IMR-90 (cell line): ENCODE measurements at regions not wholly inside any gene's neighbourhood (a gene's known extent, or its start where the extent isn't known, plus 50 kb on each side); places are given as distances from the start of the nearest gene placed in this dataset.

ENCODE experiments used
- ATAC-seq: fragments of 200-7000 bp; cut with Tn5 transposase; 2 replicates; pipeline ENCODE4 v1.9.1; 2020; ENCODE audit warnings: low read depth, mild to moderate bottlenecking, moderate library complexity
- BruUV-seq: library from RNA; stranded (reverse); fragments of 400-500 nt; replicated peaks from 2 replicates; lab custom pipeline; 2021; lab: Mats Ljungman, UMichigan
- CTCF ChIA-PET: fragments of 300-600 bp; formaldehyde crosslinking; extraction: SDS; loops from one replicate; lab custom pipeline; 2021; ENCODE audit warnings: antibody characterized with exemption; lab: Yijun Ruan, JAX
- POLR2A ChIA-PET: fragments of 300-600 bp; sonication (Branson Sonifier 250); formaldehyde crosslinking; loops from one replicate; lab custom pipeline; 2022; ENCODE audit warnings: antibody characterized with exemption; ENCODE audit not compliant: unreplicated experiment; lab: Charles Lee
- DNase-seq: peaks from one replicate; pipeline ENCODE4 v3.0.0; 2013
- H2AFZ ChIP-seq: replicated peaks from 2 replicates; pipeline ENCODE3; 2013; ENCODE audit warnings: low read length, mild to moderate bottlenecking; ENCODE audit not compliant: poor library complexity
- H2AK5ac ChIP-seq: 2 replicates; pipeline ENCODE4 v1.6.1; 2013; ENCODE audit warnings: low read depth, low read length, inconsistent platforms
- H2AK9ac ChIP-seq: replicated peaks from 2 replicates; pipeline ENCODE3; 2013; ENCODE audit warnings: mild to moderate bottlenecking, low read depth, low read length, moderate library complexity; ENCODE audit not compliant: poor library complexity
- H2BK120ac ChIP-seq: 2 replicates; pipeline ENCODE4 v1.6.1; 2013; ENCODE audit warnings: low read depth, low read length, inconsistent platforms
- H2BK15ac ChIP-seq: 3 replicates; pipeline ENCODE4 v1.6.1; 2013; ENCODE audit warnings: low read depth, low read length, inconsistent platforms
- H2BK20ac ChIP-seq: 2 replicates; pipeline ENCODE4 v1.6.1; 2013; ENCODE audit warnings: low read depth, mild to moderate bottlenecking, inconsistent platforms, low read length, moderate library complexity
- H2BK5ac ChIP-seq: 2 replicates; pipeline ENCODE4 v1.6.1; 2013; ENCODE audit warnings: mild to moderate bottlenecking, low read depth, low read length, inconsistent platforms; ENCODE audit not compliant: poor library complexity, severe bottlenecking
- H3K14ac ChIP-seq: replicated peaks from 2 replicates; pipeline ENCODE4 v1.6.1; 2013; ENCODE audit warnings: low read depth, low read length, inconsistent platforms
- H3K18ac ChIP-seq: 2 replicates; pipeline ENCODE4 v1.6.1; 2013; ENCODE audit warnings: low read depth, low read length, control low read depth
- H3K23ac ChIP-seq: 2 replicates; pipeline ENCODE4 v1.6.1; 2013; ENCODE audit warnings: low read depth, low read length, inconsistent platforms
- H3K27ac ChIP-seq: 2 replicates; pipeline ENCODE4 v1.5.1; 2013; ENCODE audit warnings: mild to moderate bottlenecking, control low read depth, low read length; ENCODE audit not compliant: insufficient read depth
- H3K27me3 ChIP-seq: 2 replicates; pipeline ENCODE4 v1.6.1; 2013; ENCODE audit warnings: low read length; ENCODE audit not compliant: control insufficient read depth, insufficient read depth
- H3K36me3 ChIP-seq: 2 replicates; pipeline ENCODE4 v1.6.1; 2013; ENCODE audit warnings: low read length, mixed read lengths; ENCODE audit not compliant: control insufficient read depth, insufficient read depth
- H3K4ac ChIP-seq: 2 replicates; pipeline ENCODE4 v1.6.1; 2013; ENCODE audit warnings: low read depth, low read length, inconsistent platforms
- H3K4me1 ChIP-seq: 2 replicates; pipeline ENCODE4 v1.6.1; 2013; ENCODE audit warnings: low read length, mixed read lengths; ENCODE audit not compliant: control insufficient read depth, insufficient read depth
- H3K4me2 ChIP-seq: 2 replicates; pipeline ENCODE4 v1.6.1; 2013; ENCODE audit warnings: low read depth, mild to moderate bottlenecking, control low read depth, low read length, moderate library complexity
- H3K4me3 ChIP-seq: 2 replicates; pipeline ENCODE4 v1.5.1; 2013; ENCODE audit warnings: low read depth, mild to moderate bottlenecking, control low read depth, low read length, moderate library complexity; ENCODE audit not compliant: insufficient read depth
- H3K56ac ChIP-seq: 2 replicates; pipeline ENCODE4 v1.6.1; 2013; ENCODE audit warnings: low read length, inconsistent platforms; ENCODE audit not compliant: insufficient read depth; ENCODE audit errors: extremely low read depth
- H3K79me1 ChIP-seq, 2 experiments: 2 replicates each; pipeline ENCODE4 v1.6.1; 2013; ENCODE audit warnings: low read length in 2 of 2, inconsistent platforms in 1 of 2, low read depth in 1 of 2
- H3K9ac ChIP-seq: 2 replicates; pipeline ENCODE4 v1.6.1; 2013; ENCODE audit warnings: low read depth, low read length, control low read depth
- H3K9me1 ChIP-seq: 2 replicates; pipeline ENCODE4 v1.6.1; 2013; ENCODE audit warnings: low read length, inconsistent platforms; ENCODE audit not compliant: insufficient read depth
- H3K9me3 ChIP-seq: 2 replicates; pipeline ENCODE4 v1.6.1; 2013; ENCODE audit warnings: low read length; ENCODE audit not compliant: control insufficient read depth, insufficient read depth
- H4K20me1 ChIP-seq: 2 replicates; pipeline ENCODE4 v1.6.1; 2013; ENCODE audit warnings: low read length, inconsistent platforms; ENCODE audit not compliant: insufficient read depth
- H4K5ac ChIP-seq: 2 replicates; pipeline ENCODE4 v1.6.1; 2013; ENCODE audit warnings: mild to moderate bottlenecking, low read depth, low read length, control low read depth
- H4K8ac ChIP-seq, 2 experiments: 2 replicates each; pipeline ENCODE4 v1.6.1; 2013; ENCODE audit warnings: low read depth in 2 of 2, low read length in 2 of 2, control low read depth in 1 of 2, inconsistent platforms in 1 of 2
- H4K91ac ChIP-seq: 2 replicates; pipeline ENCODE4 v1.6.1; 2013; ENCODE audit warnings: low read depth, low read length, inconsistent platforms; ENCODE audit not compliant: insufficient read depth
- BHLHE40 ChIP-seq: fragments of 150-350 bp; IDR thresholded peaks from 2 replicates; pipeline ENCODE4 v1.6.1; 2016; ENCODE audit warnings: mild to moderate bottlenecking, low read depth, low read length
- CEBPB ChIP-seq: IDR thresholded peaks from 2 replicates; pipeline ENCODE4 v1.6.1; 2012; ENCODE audit warnings: low read depth, low read length, improper control_type of control experiment
- CHD1 ChIP-seq: IDR thresholded peaks from 2 replicates; pipeline ENCODE4 v1.6.1; 2012; ENCODE audit warnings: low read depth, low read length, improper control_type of control experiment
- CTCF ChIP-seq: conservative IDR thresholded peaks from 2 replicates; pipeline ENCODE4 v1.5.1; 2012; ENCODE audit warnings: mild to moderate bottlenecking, low read depth, low read length, improper control_type of control experiment
- ELK1 ChIP-seq: fragments of 150-350 bp; IDR thresholded peaks from 2 replicates; pipeline ENCODE4 v1.6.1; 2016; ENCODE audit warnings: low read depth, mild to moderate bottlenecking, low read length, moderate library complexity, borderline replicate concordance
- FOS ChIP-seq: fragments of 150-350 bp; IDR thresholded peaks from 2 replicates; pipeline ENCODE4 v1.6.1; 2016; ENCODE audit warnings: low read depth, low read length
- MAFK ChIP-seq: IDR thresholded peaks from 2 replicates; pipeline ENCODE4 v1.6.1; 2012; ENCODE audit warnings: low read depth, low read length, improper control_type of control experiment
- MAZ ChIP-seq: IDR thresholded peaks from 2 replicates; pipeline ENCODE4 v1.6.1; 2012; ENCODE audit warnings: low read depth, mild to moderate bottlenecking, low read length, improper control_type of control experiment, moderate library complexity, borderline replicate concordance
- MXI1 ChIP-seq: IDR thresholded peaks from 2 replicates; pipeline ENCODE4 v1.6.1; 2012; ENCODE audit warnings: low read depth, mild to moderate bottlenecking, low read length, moderate library complexity, borderline replicate concordance
- NFE2L2 ChIP-seq: fragments of 150-350 bp; IDR thresholded peaks from 2 replicates; pipeline ENCODE4 v1.6.1; 2016; ENCODE audit warnings: low read depth, mild to moderate bottlenecking, low read length
- POLR2A ChIP-seq: IDR thresholded peaks from 2 replicates; pipeline ENCODE4 v1.6.1; 2012; ENCODE audit warnings: mild to moderate bottlenecking, low read depth, low read length
- RAD21 ChIP-seq: IDR thresholded peaks from 2 replicates; pipeline ENCODE4 v1.6.1; 2012; ENCODE audit warnings: low read length, improper control_type of control experiment
- RCOR1 ChIP-seq: IDR thresholded peaks from 2 replicates; pipeline ENCODE4 v1.6.1; 2012; ENCODE audit warnings: mild to moderate bottlenecking, low read length, improper control_type of control experiment; ENCODE audit not compliant: insufficient replicate concordance
- RFX5 ChIP-seq: IDR thresholded peaks from 2 replicates; pipeline ENCODE4 v1.8.0; 2012; ENCODE audit warnings: low read depth, mild to moderate bottlenecking, low read length, moderate library complexity
- SMC3 ChIP-seq: fragments of 150-350 bp; IDR thresholded peaks from 2 replicates; pipeline ENCODE4 v1.6.1; 2016; ENCODE audit warnings: low read depth, mild to moderate bottlenecking, antibody characterized with exemption, low read length, moderate library complexity
- WGBS, 2 experiments: methylation state at CpG; one replicate each; pipeline versions ENCODE4 v1.1.5 to v1.1.7; 2013; ENCODE audit warnings: missing lambda C conversion rate in 2 of 2; ENCODE audit not compliant: insufficient read length in 1 of 2; ENCODE audit errors: extremely low coverage in 2 of 2; 5-methylcytosine and 5-hydroxymethylcytosine counted together
- dilution Hi-C: fragments of 300-500 bp; cut with HindIII; formaldehyde crosslinking; loops from one replicate; pipeline ENCODE4 v1.14.3; 2018; ENCODE audit warnings: low sequenced_read_pairs; ENCODE audit not compliant: unreplicated experiment
- in situ Hi-C: fragments of 300-500 bp; cut with MboI; formaldehyde crosslinking; loops from 3 replicates; pipeline ENCODE4 v1.14.3; 2019; ENCODE audit warnings: low sequenced_read_pairs, inconsistent platforms, mixed read lengths
- intact Hi-C: fragments of 100-400 bp; cut with micrococcal nuclease; formaldehyde crosslinking; loops from 2 replicates; pipeline ENCODE4 v1.10.0; 2022
- TF ChIP-seq, protein P1 (sequence below): fragments of 150-350 bp; IDR thresholded peaks from 2 replicates; pipeline ENCODE4 v1.6.1; 2017; ENCODE audit warnings: mild to moderate bottlenecking, antibody characterized with exemption, low read length, low read depth

GRCh38 chr5:159640446-159640845 lies 275.8 kb upstream of the ADRA1B start:
- Histone ChIP-seq H4K5ac (no peak overlapping the region), H4K91ac (no peak overlapping the region), H3K4me1 (no peaks in the 10 kb centered on the region), H4K8ac (no peak overlapping the region), H2BK120ac (no peak overlapping the region), H3K14ac (no peak overlapping the region), H3K9me1 (no peaks in the 10 kb centered on the region), H2AK5ac (no peak overlapping the region), H3K27ac (no peak overlapping the region), H3K18ac (no peak overlapping the region), H3K79me1 (no peaks in the 10 kb centered on the region), H2BK15ac (no peak overlapping the region), H4K20me1 (no peaks in the 10 kb centered on the region), H3K4ac (no peak overlapping the region), H3K56ac (no peak overlapping the region), H3K9ac (no peak overlapping the region), H3K36me3 (no peaks in the 10 kb centered on the region), H3K4me2 (no peak overlapping the region), H3K4me3 (no peak overlapping the region), H3K23ac (no peak overlapping the region), H2AK9ac (no peak overlapping the region), H2AFZ (no peak overlapping the region), H3K9me3 (no peaks in the 10 kb centered on the region), H2BK20ac (no peak overlapping the region), H3K27me3 (peaks cover 8% of the 10 kb centered on the region), H2BK5ac (no peak overlapping the region)
- intact Hi-C loops (no loop called here), dilution Hi-C loops (no loop called here), in situ Hi-C loops (no loop called here)
- TF ChIP-seq, protein P1, sequence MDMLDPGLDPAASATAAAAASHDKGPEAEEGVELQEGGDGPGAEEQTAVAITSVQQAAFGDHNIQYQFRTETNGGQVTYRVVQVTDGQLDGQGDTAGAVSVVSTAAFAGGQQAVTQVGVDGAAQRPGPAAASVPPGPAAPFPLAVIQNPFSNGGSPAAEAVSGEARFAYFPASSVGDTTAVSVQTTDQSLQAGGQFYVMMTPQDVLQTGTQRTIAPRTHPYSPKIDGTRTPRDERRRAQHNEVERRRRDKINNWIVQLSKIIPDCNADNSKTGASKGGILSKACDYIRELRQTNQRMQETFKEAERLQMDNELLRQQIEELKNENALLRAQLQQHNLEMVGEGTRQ, result no peak
- no peak for TF ChIP-seq SMC3
- TF ChIP-seq BHLHE40, result no peak
- TF ChIP-seq CEBPB, result no peak
- TF ChIP-seq CHD1, result no peak
- no peak for TF ChIP-seq ELK1
- no peak for TF ChIP-seq RAD21
- TF ChIP-seq NFE2L2, result no peak
- TF ChIP-seq RFX5, result no peak
- no peak for TF ChIP-seq POLR2A
- TF ChIP-seq RCOR1, result no peak
- no peak for TF ChIP-seq CTCF
- no peak for TF ChIP-seq MXI1
- no peak for TF ChIP-seq MAFK
- no peak for TF ChIP-seq MAZ
- no peak for TF ChIP-seq FOS
- CTCF ChIA-PET, result interaction anchor here (0.6 kb wide), 2 partner anchors 36 to 323 kb away, joined by 3 read pairs; no protein-coding TSS in a partner anchor
- no TSS peak for BruUV-seq
- POLR2A ChIA-PET, result interaction anchor here (0.6 kb wide), 1 partner anchor 10 kb away, joined by 3 read pairs; no protein-coding TSS in a partner anchor
- ATAC-seq, result no peak
- 40% methylated on average over 1 of the region's 5 CpGs; no CpG with 5 or more reads in 1 of the 2 experiments for WGBS, 2 experiments
- DNase-seq, result no peak
